HG02840 (cell line): ENCODE measurements at regions not wholly inside any gene's neighbourhood (a gene's known extent, or its start where the extent isn't known, plus 50 kb on each side); places are given as distances from the start of the nearest gene placed in this dataset.

Experiments used
- ATAC-seq: cut with Tn5 transposase; IDR thresholded peaks from one replicate; pipeline ENCODE4 v1.9.1; 2021; ENCODE audit warnings: mild to moderate bottlenecking, moderate library complexity, moderate number of reproducible peaks; ENCODE audit not compliant: unreplicated experiment, low FRiP score

- ATAC-seq = no peak
Observed at GRCh38 chrX:4754878-4755604, 1041.6 kb upstream of the PRKX start.

GRCh38 chrX:4741024-4741423 is 1027.6 kb upstream of the PRKX start:
- no peak for ATAC-seq

GRCh38 chrX:4735299-4735698 is 1021.9 kb upstream of the PRKX start:
- no peak for ATAC-seq

- peak; percentile 72 for ATAC-seq
Observed at GRCh38 chrX:4710618-4711433, 997.4 kb upstream of the PRKX start.

GRCh38 chrX:4708970-4709760 is 995.7 kb upstream of the PRKX start:
- ATAC-seq = no peak

GRCh38 chrX:4706961-4707360 is 993.5 kb upstream of the PRKX start:
- ATAC-seq = no peak

GRCh38 chrX:4690521-4690920 is 977.1 kb upstream of the PRKX start:
- ATAC-seq = no peak

GRCh38 chrX:4682636-4683035 is 969.2 kb upstream of the PRKX start:
- ATAC-seq = no peak

- ATAC-seq = no peak
Observed at GRCh38 chrX:4675686-4676300, 962.3 kb upstream of the PRKX start.

- ATAC-seq = no peak
Observed at GRCh38 chrX:4674028-4674782, 960.8 kb upstream of the PRKX start.

- no peak for ATAC-seq
Observed at GRCh38 chrX:4671344-4671743, 957.9 kb upstream of the PRKX start.

- ATAC-seq = no peak
Observed at GRCh38 chrX:4670606-4671005, 957.2 kb upstream of the PRKX start.

GRCh38 chrX:4668802-4669536 is 955.5 kb upstream of the PRKX start:
- ATAC-seq = no peak

GRCh38 chrX:4663085-4663484 is 949.6 kb upstream of the PRKX start:
- ATAC-seq = no peak

GRCh38 chrX:4661771-4662170 is 948.3 kb upstream of the PRKX start:
- no peak for ATAC-seq

GRCh38 chrX:4656419-4656818 is 943.0 kb upstream of the PRKX start:
- ATAC-seq = no peak

- ATAC-seq = no peak
Observed at GRCh38 chrX:4655743-4656142, 942.3 kb upstream of the PRKX start.

- ATAC-seq = no peak
Observed at GRCh38 chrX:4642114-4642513, 928.7 kb upstream of the PRKX start.

GRCh38 chrX:4638036-4638435 is 924.6 kb upstream of the PRKX start:
- ATAC-seq = no peak
